Stimulated activated CD4-positive, alpha-beta T cell treated with anti-CD3 and anti-CD28 coated beads, Interleukin-2, amount 100 ng/mL, for 24 hours (primary cell): ENCODE measurements at regions not wholly inside any gene's neighbourhood (a gene's known extent, or its start where the extent isn't known, plus 50 kb on each side); places are given as distances from the start of the nearest gene placed in this dataset.
"Not testable (repeated sequence)": the region's sequence is repeated elsewhere in the genome, so short reads cannot be mapped to it uniquely, and the experiment has no call there.

ENCODE experiments used
- DNase-seq, 2 donors: peaks; one replicate each; pipeline ENCODE4 v3.0.0-alpha.2; 2020

- DNase-seq, result no peak
These were observed 52.4 kb upstream of the GNAI1 start for GRCh38 chr7:80082213-80082612.

- no peak for DNase-seq
These were observed 55.7 kb upstream of the GNAI1 start for GRCh38 chr7:80078886-80079285.

- peak in 1 of 2 donors; percentile 11 for DNase-seq
These were observed 56.4 kb upstream of the GNAI1 start for GRCh38 chr7:80078159-80078731.

GRCh38 chr7:80070391-80070790, 64.2 kb upstream of the GNAI1 start:
- no peak for DNase-seq

GRCh38 chr7:80066639-80067038, 68.0 kb upstream of the GNAI1 start:
- DNase-seq, result no peak

GRCh38 chr7:80063834-80064233, 70.8 kb upstream of the GNAI1 start:
- DNase-seq, result no peak

GRCh38 chr7:80060218-80060806, 74.3 kb upstream of the GNAI1 start:
- DNase-seq, result no peak

- DNase-seq, result no peak
These were observed 77.1 kb upstream of the GNAI1 start for GRCh38 chr7:80057488-80057887.

GRCh38 chr7:80054356-80054755, 80.3 kb upstream of the GNAI1 start:
- no peak for DNase-seq

- DNase-seq, result no peak
These were observed 81.5 kb upstream of the GNAI1 start for GRCh38 chr7:80053124-80053523.

- DNase-seq, result no peak
These were observed 86.7 kb upstream of the GNAI1 start for GRCh38 chr7:80047856-80048459.

- DNase-seq, result no peak
These were observed 87.6 kb upstream of the GNAI1 start for GRCh38 chr7:80047032-80047431.

- no peak for DNase-seq
These were observed 89.8 kb upstream of the GNAI1 start for GRCh38 chr7:80044796-80045195.

GRCh38 chr7:80040752-80041151, 93.9 kb upstream of the GNAI1 start:
- no peak for DNase-seq

- no peak for DNase-seq
These were observed 94.3 kb upstream of the GNAI1 start for GRCh38 chr7:80040335-80040734.

- no peak for DNase-seq
These were observed 95.3 kb upstream of the GNAI1 start for GRCh38 chr7:80039251-80039884.

GRCh38 chr7:80037689-80038088, 96.9 kb upstream of the GNAI1 start:
- no peak for DNase-seq

- no peak for DNase-seq
These were observed 98.5 kb upstream of the GNAI1 start for GRCh38 chr7:80036107-80036506.

- DNase-seq, result no peak
These were observed 105.9 kb upstream of the GNAI1 start for GRCh38 chr7:80028717-80029116.

- no peak for DNase-seq
These were observed 106.9 kb upstream of the GNAI1 start for GRCh38 chr7:80027611-80028173.

GRCh38 chr7:80026766-80027165, 107.9 kb upstream of the GNAI1 start:
- DNase-seq, result no peak

- DNase-seq, result not testable (repeated sequence)
These were observed 114.4 kb upstream of the GNAI1 start for GRCh38 chr7:80020277-80020676.

GRCh38 chr7:80019809-80020207, 114.8 kb upstream of the GNAI1 start:
- not testable (repeated sequence) for DNase-seq
